GM23338 (cell line): ENCODE measurements at regions not wholly inside any gene's neighbourhood (a gene's known extent, or its start where the extent isn't known, plus 50 kb on each side); places are given as distances from the start of the nearest gene placed in this dataset.

ENCODE experiments used
- CREB1 ChIP-seq: fragments of 250-450 bp; sonication (Bioruptor Pico); IDR thresholded peaks from 2 replicates; pipeline ENCODE4 v1.5.0; 2020; ENCODE audit warnings: low read depth, mild to moderate bottlenecking, moderate library complexity
- CTCF ChIP-seq, 2 experiments: fragments of 200-600 bp in 1 of 2; sonication (generic) in 1 of 2; conservative IDR thresholded peaks; 2 replicates each; pipeline versions ENCODE4 v1.5.1 to v1.6.1; 2016 to 2017; ENCODE audit warnings: antibody characterized with exemption in 2 of 2, low read depth in 2 of 2, mild to moderate bottlenecking in 2 of 2, moderate library complexity in 1 of 2
- EZH2 ChIP-seq: fragments of 200-600 bp; sonication (generic); IDR thresholded peaks from one replicate; pipeline ENCODE4 v1.8.0; 2017; ENCODE audit warnings: antibody characterized with exemption, mild to moderate bottlenecking, low read depth; ENCODE audit not compliant: unreplicated experiment
- EZH2phosphoT487 ChIP-seq: fragments of 200-600 bp; sonication (generic); IDR thresholded peaks from one replicate; pipeline ENCODE4 v1.8.1; 2018; ENCODE audit warnings: antibody characterized with exemption; ENCODE audit not compliant: unreplicated experiment
- POLR2AphosphoS5 ChIP-seq: IDR thresholded peaks from 2 replicates; pipeline ENCODE4 v1.6.1; 2016; ENCODE audit warnings: antibody characterized with exemption, low read depth

GRCh38 chr2:181766129-181766528 is 85.8 kb upstream of the NEUROD1 start:
- TF ChIP-seq CTCF (conservative IDR thresholded peaks at IDR 0.05; ENCODE audit: low read depth in 2 of 2): no peak
- no peak for TF ChIP-seq CREB1 (CRISPR knock-in tag)
- no peak for TF ChIP-seq EZH2phosphoT487
- no peak for TF ChIP-seq EZH2
- no peak for TF ChIP-seq POLR2AphosphoS5
